Stimulated activated CD8-positive, alpha-beta memory T cell treated with anti-CD3 and anti-CD28 coated beads, Interleukin-4, amount 100 ng/mL, for 24 hours (primary cell): ENCODE measurements at regions not wholly inside any gene's neighbourhood (a gene's known extent, or its start where the extent isn't known, plus 50 kb on each side); places are given as distances from the start of the nearest gene placed in this dataset.
"Not testable (repeated sequence)": the region's sequence is repeated elsewhere in the genome, so short reads cannot be mapped to it uniquely, and the experiment has no call there.

Experiments
- DNase-seq: peaks from one replicate; pipeline ENCODE4 v3.0.0-alpha.2; 2020; ENCODE audit warnings: low read depth

DNA sequence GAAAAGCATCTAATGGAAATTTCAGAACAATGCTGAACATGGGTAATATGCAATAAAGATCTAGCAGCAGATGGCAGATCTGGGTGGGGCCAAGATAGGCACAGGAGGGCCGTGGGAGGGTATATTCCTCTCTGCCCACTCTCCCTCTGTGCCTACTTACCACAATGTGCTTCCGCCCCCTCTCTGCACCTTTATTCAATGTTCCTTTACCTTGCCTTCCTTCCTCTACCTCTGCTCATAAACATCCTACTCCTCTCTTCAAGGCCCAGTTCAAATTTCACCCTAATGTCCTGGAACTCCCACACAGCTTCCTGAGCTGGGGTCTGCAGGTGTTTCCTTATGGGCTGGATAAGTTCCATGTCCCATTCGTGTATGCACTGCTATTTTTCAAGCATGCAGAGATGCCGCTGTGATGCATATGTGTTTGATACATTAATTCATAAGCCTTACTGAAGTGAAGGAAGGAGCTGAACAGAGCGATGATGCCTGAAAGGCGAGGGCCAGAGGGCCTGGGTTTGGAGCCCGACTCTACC, 65.6 kb upstream of the EDEM3 start:
- DNase-seq, result no peak

DNA sequence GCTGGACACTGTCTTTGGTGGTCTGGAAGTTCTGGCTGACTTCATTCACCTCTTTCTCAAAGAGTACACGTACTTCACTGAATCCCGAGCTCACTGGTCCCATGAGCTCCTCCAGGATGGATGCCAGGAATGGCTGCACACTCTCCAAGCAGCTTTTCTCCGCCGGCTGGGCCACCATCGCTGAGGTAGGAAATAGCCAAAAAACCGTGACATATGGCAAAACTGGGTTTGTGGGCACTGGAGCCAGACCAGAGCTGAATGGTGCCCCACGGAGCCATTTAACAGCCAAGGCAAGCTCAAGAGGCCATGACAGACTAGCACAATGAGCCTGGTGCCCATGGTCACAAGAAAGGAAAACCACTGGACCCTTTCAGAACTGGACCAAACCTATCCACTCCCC, 64.0 kb upstream of the EDEM3 start:
- no peak for DNase-seq

DNA sequence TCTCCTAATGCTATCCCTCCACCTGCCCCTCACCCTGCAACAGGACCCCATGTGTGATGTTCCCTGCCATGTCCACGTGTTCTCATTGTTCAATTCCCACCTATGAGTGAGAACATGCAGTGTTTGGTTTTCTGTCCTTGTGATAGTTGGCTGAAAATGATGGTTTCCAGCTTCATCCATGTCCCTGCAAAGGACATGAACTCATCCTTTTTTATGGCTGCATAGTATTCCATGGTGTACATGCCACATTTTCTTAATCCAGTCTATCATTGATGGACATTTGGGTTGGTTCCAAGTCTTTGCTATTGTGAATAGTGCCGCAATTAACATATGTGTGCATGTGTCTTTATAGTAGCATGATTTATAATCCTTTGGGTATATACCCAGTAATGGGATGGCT, 62.3 kb upstream of the EDEM3 start:
- DNase-seq, result not testable (repeated sequence)

DNA sequence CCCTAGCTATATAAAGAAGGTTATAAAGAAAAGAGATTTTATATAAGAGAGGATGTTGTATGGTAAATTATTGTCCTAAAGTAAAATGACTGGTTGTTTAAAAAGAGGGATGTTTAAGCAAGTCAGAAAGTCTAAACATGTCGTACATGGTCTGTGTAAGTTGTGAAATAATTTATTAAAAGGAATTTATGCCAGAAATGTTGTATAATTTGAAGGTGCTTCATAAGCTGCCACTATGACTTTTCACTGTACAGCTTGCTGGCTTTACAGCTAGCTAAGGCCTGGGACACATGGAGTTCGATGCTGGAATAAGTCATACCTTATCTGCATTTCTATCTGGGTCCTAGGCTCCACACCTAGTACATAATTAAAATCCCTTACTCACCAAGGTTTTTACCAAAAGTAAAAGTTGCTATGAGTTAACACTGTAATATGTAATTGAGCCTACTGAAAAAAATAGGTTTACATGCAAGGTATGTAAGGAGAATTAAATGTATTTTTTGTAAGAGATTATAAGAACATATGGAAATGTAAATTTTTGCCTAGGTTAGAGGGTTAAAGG, 59.0 kb upstream of the EDEM3 start:
- no peak for DNase-seq

DNA sequence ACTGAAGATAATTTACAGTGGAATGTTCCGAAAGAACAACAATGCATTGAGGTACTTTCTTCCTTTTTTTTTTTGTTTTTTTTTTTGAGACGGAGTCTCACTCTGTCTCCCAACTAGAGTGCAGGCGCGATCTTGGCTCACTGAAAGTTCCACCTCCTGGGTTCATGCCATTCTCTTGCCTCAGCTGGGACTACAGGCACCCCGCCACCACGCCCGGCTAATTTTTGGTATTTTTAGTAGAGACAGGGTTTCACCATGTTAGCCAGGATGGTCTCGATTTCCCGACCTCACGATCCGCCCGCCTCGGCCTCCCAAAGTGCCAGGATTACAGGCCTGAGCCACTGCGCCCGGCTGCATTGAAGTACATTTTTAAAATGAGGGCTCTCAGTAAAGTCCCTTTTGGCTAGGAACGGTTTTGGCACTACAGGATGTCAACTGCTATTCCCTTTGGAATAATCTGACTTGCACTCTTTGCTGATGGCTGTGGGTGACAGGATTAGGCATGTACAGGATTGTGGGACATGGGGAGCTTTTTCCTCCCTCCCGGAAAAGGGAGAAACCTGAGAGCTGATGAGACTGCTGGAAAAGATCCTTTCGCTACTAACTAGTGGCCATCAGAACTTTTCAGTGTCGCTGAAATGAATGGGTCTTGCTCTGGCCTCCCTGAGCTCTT, 56.9 kb upstream of the EDEM3 start:
- DNase-seq, result no peak

DNA sequence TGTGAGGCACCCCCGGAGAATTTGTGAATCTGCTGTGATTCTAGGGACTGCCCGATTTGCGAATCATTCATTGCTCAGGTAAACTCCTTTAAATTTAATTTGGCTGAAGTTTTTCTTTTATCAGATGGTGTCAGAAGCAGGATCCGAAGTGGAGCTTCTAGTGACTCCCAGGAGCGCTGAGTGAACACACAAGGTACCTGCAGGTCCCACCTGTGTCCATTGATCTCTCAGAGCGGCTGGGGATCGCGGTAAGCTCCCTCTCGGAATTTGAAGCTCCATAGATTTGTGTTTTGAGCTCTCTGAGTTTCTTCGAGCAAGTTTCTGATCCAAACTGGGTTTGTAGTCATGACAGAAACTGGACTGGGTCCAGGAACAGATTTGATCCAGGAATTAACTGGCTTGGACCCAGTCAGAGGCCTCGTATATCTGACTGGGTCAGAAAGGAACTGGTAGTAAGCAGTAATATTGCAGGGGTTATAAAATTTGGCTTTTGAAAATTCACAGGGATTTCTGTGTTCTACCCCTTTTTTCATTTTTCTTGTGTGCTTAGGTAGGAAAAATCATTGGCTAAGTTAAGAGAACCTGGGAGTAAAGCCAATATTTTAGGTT, 56.2 kb upstream of the EDEM3 start:
- no peak for DNase-seq

DNA sequence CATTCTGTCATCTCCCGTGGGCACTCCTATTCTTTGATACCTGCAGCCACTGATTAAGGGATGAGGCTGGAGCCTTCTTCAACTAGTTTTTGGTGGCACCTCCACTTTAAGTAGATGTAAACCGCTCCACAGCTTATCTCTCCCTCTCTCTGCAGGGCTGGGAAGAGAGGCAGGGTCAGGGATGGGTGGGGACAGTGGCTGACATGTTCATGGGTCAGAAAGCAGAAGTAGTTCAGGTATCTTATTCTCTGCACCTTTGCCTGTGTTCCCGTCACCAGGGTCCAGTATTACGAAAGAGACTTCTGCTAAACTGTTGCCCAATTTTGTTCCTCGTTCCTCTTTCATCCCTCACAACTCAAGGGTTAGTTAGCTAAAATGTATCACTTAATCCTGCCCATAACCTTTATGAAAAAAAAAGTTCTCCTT, 51.7 kb upstream of the EDEM3 start:
- no peak for DNase-seq

DNA sequence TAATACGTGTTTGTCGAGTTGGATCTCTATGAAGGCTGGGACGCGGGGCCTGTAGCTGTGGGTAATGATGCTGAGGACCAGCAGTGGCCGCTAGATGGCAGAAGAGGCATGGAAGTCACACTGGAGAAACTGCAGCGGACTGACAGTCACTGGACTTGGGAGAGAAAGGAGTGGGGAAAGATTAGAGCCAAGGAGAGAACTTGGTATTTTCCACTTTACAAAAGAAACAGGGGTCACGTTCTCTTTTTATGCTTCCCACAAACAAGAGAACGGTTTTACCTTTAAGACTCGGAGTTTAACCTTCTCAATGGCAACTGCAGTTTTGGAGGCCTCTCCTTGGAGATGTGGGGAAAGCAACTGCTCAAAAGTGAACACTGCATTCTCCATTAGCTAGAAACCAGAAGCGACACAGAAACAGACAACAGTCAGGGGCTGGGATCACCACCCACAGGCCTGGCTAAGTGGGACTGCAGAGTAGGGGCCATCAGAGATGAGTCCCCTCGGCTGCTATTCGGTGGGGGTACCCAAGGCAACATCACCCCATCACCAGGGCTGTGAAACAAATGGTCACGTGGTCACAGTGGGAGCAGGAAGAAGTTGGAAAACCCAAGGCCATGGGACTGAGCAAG, 51.1 kb upstream of the EDEM3 start:
- DNase-seq, result peak; percentile 68
